Astrocyte (in vitro differentiated cells and primary cell): ENCODE measurements at regions not wholly inside any gene's neighbourhood (a gene's known extent, or its start where the extent isn't known, plus 50 kb on each side); places are given as distances from the start of the nearest gene placed in this dataset.
"Not testable (repeated sequence)": the region's sequence is repeated elsewhere in the genome, so short reads cannot be mapped to it uniquely, and the experiment has no call there.

Source experiments
- DNase-seq: peaks from one replicate; pipeline ENCODE4 v3.0.0-alpha.2; 2010; ENCODE audit warnings: low read depth
- FAIRE-seq: peaks from 2 replicates; lab custom pipeline; 2011; peaks lifted over from hg19 to GRCh38; lab: Jason Lieb, UNC
- H2AFZ ChIP-seq: 2 replicates; pipeline ENCODE4 v1.6.0; 2012; ENCODE audit warnings: low read depth, low read length, inconsistent platforms
- H3K27ac ChIP-seq: 2 replicates; pipeline ENCODE4 v1.5.1; 2011; ENCODE audit warnings: low read depth, low read length, inconsistent platforms
- H3K27me3 ChIP-seq: 2 replicates; pipeline ENCODE4 v1.6.0; 2011; ENCODE audit warnings: low read length, inconsistent platforms; ENCODE audit not compliant: insufficient read depth
- H3K36me3 ChIP-seq: 2 replicates; pipeline ENCODE4 v1.5.1; 2011; ENCODE audit warnings: low read length, inconsistent platforms; ENCODE audit not compliant: insufficient read depth
- H3K4me1 ChIP-seq: 2 replicates; pipeline ENCODE4 v1.5.1; 2011; ENCODE audit warnings: low read length, inconsistent platforms; ENCODE audit not compliant: insufficient read depth
- H3K4me2 ChIP-seq: 2 replicates; pipeline ENCODE4 v1.6.0; 2012; ENCODE audit warnings: low read length, inconsistent platforms
- H3K4me3 ChIP-seq: 2 replicates; pipeline ENCODE4 v1.5.1; 2011; ENCODE audit warnings: low read depth, mild to moderate bottlenecking, low read length, inconsistent platforms; ENCODE audit not compliant: insufficient read depth
- H3K79me2 ChIP-seq: 2 replicates; pipeline ENCODE4 v1.6.0; 2012; ENCODE audit warnings: mild to moderate bottlenecking, low read length, inconsistent platforms; ENCODE audit not compliant: insufficient read depth
- H3K9ac ChIP-seq: 2 replicates; pipeline ENCODE4 v1.6.0; 2012; ENCODE audit warnings: mild to moderate bottlenecking, low read length, inconsistent platforms
- H3K9me3 ChIP-seq: 2 replicates; pipeline ENCODE4 v1.5.1; 2012; ENCODE audit warnings: low read depth, mild to moderate bottlenecking, low read length, inconsistent platforms; ENCODE audit not compliant: insufficient read depth
- H4K20me1 ChIP-seq: 2 replicates; pipeline ENCODE4 v1.6.0; 2012; ENCODE audit warnings: low read length, inconsistent platforms; ENCODE audit not compliant: insufficient read depth
- H3K27ac Mint-ChIP-seq: one replicate; pipeline ENCODE4 v1.8.0; 2021; ENCODE audit warnings: mild to moderate bottlenecking, mixed read lengths; ENCODE audit not compliant: unreplicated experiment
- H3K27me3 Mint-ChIP-seq: one replicate; pipeline ENCODE4 v1.8.0; 2021; ENCODE audit warnings: low read depth, mixed read lengths; ENCODE audit not compliant: unreplicated experiment
- H3K36me3 Mint-ChIP-seq: one replicate; pipeline ENCODE4 v1.8.0; 2021; ENCODE audit warnings: low read depth, mixed read lengths; ENCODE audit not compliant: unreplicated experiment
- H3K4me1 Mint-ChIP-seq: one replicate; pipeline ENCODE4 v1.8.0; 2021; ENCODE audit warnings: low read depth, mixed read lengths; ENCODE audit not compliant: unreplicated experiment
- H3K4me3 Mint-ChIP-seq: one replicate; pipeline ENCODE4 v1.8.0; 2021; ENCODE audit warnings: mild to moderate bottlenecking, moderate library complexity, mixed read lengths; ENCODE audit not compliant: unreplicated experiment
- H3K9me3 Mint-ChIP-seq: one replicate; pipeline ENCODE4 v1.8.0; 2021; ENCODE audit warnings: mild to moderate bottlenecking, mixed read lengths; ENCODE audit not compliant: unreplicated experiment

DNA sequence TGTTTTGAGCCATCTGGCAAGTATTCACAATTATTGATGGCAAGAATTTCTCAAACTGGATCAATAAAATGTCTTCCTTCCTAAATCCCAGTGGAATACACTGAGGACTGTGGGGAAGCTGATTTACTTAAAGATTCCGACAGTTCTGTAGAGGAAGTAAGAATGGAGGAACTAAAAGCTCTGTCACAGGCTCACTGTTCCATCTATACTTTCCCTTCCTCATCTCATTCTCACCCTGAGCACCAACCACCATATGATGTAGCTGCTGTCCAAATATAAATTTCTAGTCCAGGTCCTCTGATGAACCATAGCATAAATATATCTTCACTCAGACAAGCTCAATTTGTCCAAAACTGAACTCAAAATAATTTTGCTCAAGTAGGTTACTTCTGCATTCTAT, 49.8 kb upstream of the POMZP3 start:
- not testable (repeated sequence) for H3K27me3 ChIP-seq, H3K36me3 ChIP-seq, H3K4me1 ChIP-seq, H3K4me1 Mint-ChIP-seq, DNase-seq, H3K4me2 ChIP-seq, H3K9ac ChIP-seq, H2AFZ ChIP-seq, H3K27me3 Mint-ChIP-seq, H3K4me3 Mint-ChIP-seq, H3K36me3 Mint-ChIP-seq, H4K20me1 ChIP-seq, H3K4me3 ChIP-seq, FAIRE-seq, H3K9me3 Mint-ChIP-seq, H3K79me2 ChIP-seq, H3K27ac ChIP-seq, H3K27ac Mint-ChIP-seq, H3K9me3 ChIP-seq
